ENCODE measurements at regions not wholly inside any gene's neighbourhood (a gene's known extent, or its start where the extent isn't known, plus 50 kb on each side); places are given as distances from the start of the nearest gene placed in this dataset.

GRCh38 chr4:133068083-133068482, 81.0 kb upstream of the PCDH10 start:
- TF ChIP-seq GATA2 (IDR thresholded peaks at IDR 0.05; ENCODE audit: low read depth, low read length) (no peak), GATA3 (IDR thresholded peaks at IDR 0.05; ENCODE audit: low read depth, low read length) (no peak)

- TF ChIP-seq GATA2 (IDR thresholded peaks at IDR 0.05; ENCODE audit: low read depth, low read length) (no peak), GATA3 (IDR thresholded peaks at IDR 0.05; ENCODE audit: low read depth, low read length) (no peak)
Observed at GRCh38 chr4:133081246-133081645, 67.8 kb upstream of the PCDH10 start.

GRCh38 chr4:133084421-133084820, 64.7 kb upstream of the PCDH10 start:
- TF ChIP-seq GATA2 (IDR thresholded peaks at IDR 0.05; ENCODE audit: low read depth, low read length) (no peak), GATA3 (IDR thresholded peaks at IDR 0.05; ENCODE audit: low read depth, low read length) (no peak)

GRCh38 chr4:133095591-133095990, 53.5 kb upstream of the PCDH10 start:
- TF ChIP-seq GATA3 (IDR thresholded peaks at IDR 0.05; ENCODE audit: low read depth, low read length) = no peak
- TF ChIP-seq GATA2 (IDR thresholded peaks at IDR 0.05; ENCODE audit: low read depth, low read length) = no peak

- TF ChIP-seq GATA3 (IDR thresholded peaks at IDR 0.05; ENCODE audit: low read depth, low read length) (no peak), GATA2 (IDR thresholded peaks at IDR 0.05; ENCODE audit: low read depth, low read length) (no peak)
Observed at GRCh38 chr4:133096972-133097371, 52.1 kb upstream of the PCDH10 start.

Measured in SH-SY5Y (cell line).